Natural killer cell treated with Interleukin-12 subunit alpha and Interleukin-12 subunit beta and Interleukin-15 and Interleukin-18, amount 100 ng/mL, for 72 hours (primary cell): ENCODE measurements at regions not wholly inside any gene's neighbourhood (a gene's known extent, or its start where the extent isn't known, plus 50 kb on each side); places are given as distances from the start of the nearest gene placed in this dataset.

ENCODE experiments used
- ATAC-seq, 2 donors: fragments of 150-1000 bp; cut with Tn5 transposase in 1 of 2; sonication (Bioruptor Pico), chemical (Tn5 transposase) in 1 of 2; 2 replicates each; pipeline ENCODE4 v1.10.0; 2021
- DNase-seq: peaks from one replicate; pipeline ENCODE4 v3.0.0; 2022; ENCODE audit warnings: low spot score
- H3K27ac Mint-ChIP-seq, 2 donors: 1 replicate in 1 of 2; 2 replicates in 1 of 2; pipeline ENCODE4 v1.8.0; 2022; ENCODE audit warnings: mixed read lengths in 2 of 2, mild to moderate bottlenecking in 1 of 2, moderate library complexity in 1 of 2
- H3K27me3 Mint-ChIP-seq, 2 donors: 1 replicate in 1 of 2; 2 replicates in 1 of 2; pipeline ENCODE4 v1.8.0; 2022; ENCODE audit warnings: mixed read lengths in 2 of 2
- H3K36me3 Mint-ChIP-seq: one replicate; pipeline ENCODE4 v1.8.0; 2022; ENCODE audit warnings: mixed read lengths
- H3K4me1 Mint-ChIP-seq, 2 donors: 1 replicate in 1 of 2; 2 replicates in 1 of 2; pipeline ENCODE4 v1.8.0; 2022; ENCODE audit warnings: low read depth in 2 of 2, mixed read lengths in 2 of 2, mild to moderate bottlenecking in 1 of 2
- H3K4me3 Mint-ChIP-seq: one replicate; pipeline ENCODE4 v1.8.0; 2022; ENCODE audit warnings: mixed read lengths
- H3K9me3 Mint-ChIP-seq: 2 replicates; pipeline ENCODE4 v1.8.0; 2022; ENCODE audit warnings: mixed read lengths

GRCh38 chr21:33121715-33122475 is 52.0 kb downstream of the OLIG1 start:
- Mint-ChIP-seq H3K36me3 (no peaks in the 10 kb centered on the region), H3K27ac (no peak overlapping the region)
- ATAC-seq: no peak

GRCh38 chr21:33122507-33122906 is 52.6 kb downstream of the OLIG1 start:
- DNase-seq (no peak), ATAC-seq (no peak)
- Mint-ChIP-seq H3K27me3 (peaks cover 14 to 16% of the 10 kb centered on the region in 2 donors), H3K27ac (no peak overlapping the region), H3K9me3 (no peaks in the 10 kb centered on the region), H3K4me3 (no peak overlapping the region), H3K4me1 (peaks cover 0 to 6% of the 10 kb centered on the region in 2 donors), H3K36me3 (no peaks in the 10 kb centered on the region)

More at GRCh38 chr21:33121715-33122475, 52.0 kb downstream of the OLIG1 start:
- Mint-ChIP-seq H3K4me3 (no peak overlapping the region), H3K9me3 (no peaks in the 10 kb centered on the region), H3K4me1 (peaks cover 0 to under 1% of the 10 kb centered on the region in 2 donors), H3K27me3 (peaks cover 14% of the 10 kb centered on the region in 2 donors)
- no peak for DNase-seq

- H3K27ac Mint-ChIP-seq: no peak overlapping the region
- peaks cover 0 to 6% of the 10 kb centered on the region in 2 donors for H3K4me1 Mint-ChIP-seq
- DNase-seq (no peak), ATAC-seq (no peak)
- H3K27me3 Mint-ChIP-seq: peaks cover 19 to 21% of the 10 kb centered on the region in 2 donors
- no peak overlapping the region for H3K4me3 Mint-ChIP-seq
- no peaks in the 10 kb centered on the region for H3K36me3 Mint-ChIP-seq
- no peaks in the 10 kb centered on the region for H3K9me3 Mint-ChIP-seq
Observed at GRCh38 chr21:33123374-33124123, 53.6 kb downstream of the OLIG1 start.

GRCh38 chr21:33124889-33125288 is 54.9 kb downstream of the OLIG1 start:
- ATAC-seq (no peak), DNase-seq (no peak)
- Mint-ChIP-seq H3K4me1 (peaks cover 0 to 6% of the 10 kb centered on the region in 2 donors), H3K27me3 (peaks cover 27 to 29% of the 10 kb centered on the region in 2 donors), H3K4me3 (no peak overlapping the region), H3K36me3 (no peaks in the 10 kb centered on the region), H3K9me3 (no peaks in the 10 kb centered on the region), H3K27ac (no peak overlapping the region)

- ATAC-seq (no peak), DNase-seq (no peak)
- Mint-ChIP-seq H3K27me3 (peaks cover 29 to 38% of the 10 kb centered on the region in 2 donors), H3K36me3 (no peaks in the 10 kb centered on the region), H3K27ac (no peak overlapping the region), H3K4me1 (peaks cover 0 to 6% of the 10 kb centered on the region in 2 donors), H3K9me3 (no peaks in the 10 kb centered on the region), H3K4me3 (no peak overlapping the region)
Observed at GRCh38 chr21:33125680-33126375, 55.9 kb downstream of the OLIG1 start.

- DNase-seq (no peak), ATAC-seq (no peak)
- Mint-ChIP-seq H3K27ac (no peak overlapping the region), H3K27me3 (peaks cover 36 to 44% of the 10 kb centered on the region in 2 donors), H3K36me3 (no peaks in the 10 kb centered on the region), H3K9me3 (no peaks in the 10 kb centered on the region), H3K4me3 (no peak overlapping the region), H3K4me1 (peaks cover 0 to 6% of the 10 kb centered on the region in 2 donors)
Observed at GRCh38 chr21:33126569-33126968, 56.6 kb downstream of the OLIG1 start.

- ATAC-seq: peak; percentile 57 to 82
- DNase-seq: peak; percentile 82
- Mint-ChIP-seq H3K27me3 (peaks cover 36 to 44% of the 10 kb centered on the region in 2 donors), H3K27ac (no peak overlapping the region), H3K4me1 (peaks cover 0 to 6% of the 10 kb centered on the region in 2 donors), H3K4me3 (peak overlapping the region; percentile 19), H3K36me3 (no peaks in the 10 kb centered on the region), H3K9me3 (no peaks in the 10 kb centered on the region)
Observed at GRCh38 chr21:33127154-33127867, 57.4 kb downstream of the OLIG1 start.

GRCh38 chr21:33127868-33128242 is 57.9 kb downstream of the OLIG1 start:
- DNase-seq (no peak), ATAC-seq (no peak)
- peaks cover 33 to 46% of the 10 kb centered on the region in 2 donors for H3K27me3 Mint-ChIP-seq
- no peak overlapping the region for H3K4me3 Mint-ChIP-seq
- H3K36me3 Mint-ChIP-seq: no peaks in the 10 kb centered on the region
- H3K27ac Mint-ChIP-seq: no peak overlapping the region
- H3K9me3 Mint-ChIP-seq: no peaks in the 10 kb centered on the region
- H3K4me1 Mint-ChIP-seq: peaks cover 0 to 6% of the 10 kb centered on the region in 2 donors

GRCh38 chr21:33128538-33128937 is 58.6 kb downstream of the OLIG1 start:
- Mint-ChIP-seq H3K9me3 (no peaks in the 10 kb centered on the region), H3K4me1 (peaks cover 0 to 6% of the 10 kb centered on the region in 2 donors), H3K27me3 (peaks cover 33 to 48% of the 10 kb centered on the region in 2 donors), H3K4me3 (no peak overlapping the region), H3K36me3 (no peaks in the 10 kb centered on the region), H3K27ac (no peak overlapping the region)
- no peak for ATAC-seq
- DNase-seq: no peak

- H3K9me3 Mint-ChIP-seq: no peaks in the 10 kb centered on the region
- DNase-seq: no peak
- peaks cover 0 to 4% of the 10 kb centered on the region in 2 donors for H3K4me1 Mint-ChIP-seq
- peaks cover 33 to 46% of the 10 kb centered on the region in 2 donors for H3K27me3 Mint-ChIP-seq
- ATAC-seq: no peak
- H3K4me3 Mint-ChIP-seq: no peak overlapping the region
- H3K36me3 Mint-ChIP-seq: no peaks in the 10 kb centered on the region
- no peak overlapping the region for H3K27ac Mint-ChIP-seq
Observed at GRCh38 chr21:33132054-33132453, 62.1 kb downstream of the OLIG1 start.

GRCh38 chr21:33133892-33134291 is 64.0 kb downstream of the OLIG1 start:
- Mint-ChIP-seq H3K27ac (no peak overlapping the region), H3K4me3 (no peak overlapping the region), H3K4me1 (no peaks in the 10 kb centered on the region), H3K36me3 (no peaks in the 10 kb centered on the region), H3K27me3 (peaks cover 26 to 30% of the 10 kb centered on the region in 2 donors), H3K9me3 (no peaks in the 10 kb centered on the region)
- ATAC-seq (no peak), DNase-seq (no peak)

- Mint-ChIP-seq H3K27ac (no peak overlapping the region), H3K4me3 (no peak overlapping the region), H3K9me3 (no peaks in the 10 kb centered on the region), H3K36me3 (no peaks in the 10 kb centered on the region), H3K27me3 (peaks cover 27 to 30% of the 10 kb centered on the region in 2 donors), H3K4me1 (no peaks in the 10 kb centered on the region)
- ATAC-seq (no peak), DNase-seq (no peak)
Observed at GRCh38 chr21:33135925-33136324, 66.0 kb downstream of the OLIG1 start.

- ATAC-seq: no peak
- no peak overlapping the region for H3K4me3 Mint-ChIP-seq
- H3K36me3 Mint-ChIP-seq: no peaks in the 10 kb centered on the region
- no peak overlapping the region for H3K27ac Mint-ChIP-seq
- H3K27me3 Mint-ChIP-seq: peaks cover 18 to 22% of the 10 kb centered on the region in 2 donors
- no peaks in the 10 kb centered on the region for H3K9me3 Mint-ChIP-seq
- no peak for DNase-seq
- H3K4me1 Mint-ChIP-seq: no peaks in the 10 kb centered on the region
Observed at GRCh38 chr21:33136847-33137502, 67.0 kb downstream of the OLIG1 start.
